ENCODE measurements at regions not wholly inside any gene's neighbourhood (a gene's known extent, or its start where the extent isn't known, plus 50 kb on each side); places are given as distances from the start of the nearest gene placed in this dataset.
A peak's percentile ranks its signal among the peaks of the same experiment; 100 is the strongest.

GRCh38 chr7:91537260-91538152 lies 273.3 kb downstream of the FZD1 start:
- DNase-seq = no peak

- DNase-seq = no peak
Observed at GRCh38 chr7:91541641-91542040, 277.4 kb downstream of the FZD1 start.

GRCh38 chr7:91543646-91544045 lies 279.4 kb downstream of the FZD1 start:
- DNase-seq = no peak

GRCh38 chr7:91549878-91550277 lies 285.6 kb downstream of the FZD1 start:
- no peak for DNase-seq

GRCh38 chr7:91550931-91551330 lies 286.7 kb downstream of the FZD1 start:
- no peak for DNase-seq

GRCh38 chr7:91551377-91552175 lies 287.3 kb downstream of the FZD1 start:
- DNase-seq = no peak

GRCh38 chr7:91553410-91553895 lies 289.2 kb downstream of the FZD1 start:
- DNase-seq = no peak

- no peak for DNase-seq
Observed at GRCh38 chr7:91554883-91555282, 290.6 kb downstream of the FZD1 start.

GRCh38 chr7:91556239-91556638 lies 292.0 kb downstream of the FZD1 start:
- DNase-seq = no peak

- DNase-seq = no peak
Observed at GRCh38 chr7:91556956-91557650, 292.9 kb downstream of the FZD1 start.

GRCh38 chr7:91557789-91558404 lies 293.7 kb downstream of the FZD1 start:
- DNase-seq = peak; percentile 10

- DNase-seq = no peak
Observed at GRCh38 chr7:91559947-91560346, 295.7 kb downstream of the FZD1 start.

- no peak for DNase-seq
Observed at GRCh38 chr7:91564101-91564500, 299.9 kb downstream of the FZD1 start.

- no peak for DNase-seq
Observed at GRCh38 chr7:91564541-91564940, 300.3 kb downstream of the FZD1 start.

GRCh38 chr7:91565499-91566401 lies 301.5 kb downstream of the FZD1 start:
- peak; percentile 76 for DNase-seq

- DNase-seq = no peak
Observed at GRCh38 chr7:91566402-91566732, 302.1 kb downstream of the FZD1 start.

GRCh38 chr7:91567081-91568012 lies 303.1 kb downstream of the FZD1 start:
- DNase-seq = no peak

GRCh38 chr7:91568138-91568537 lies 303.9 kb downstream of the FZD1 start:
- no peak for DNase-seq

- DNase-seq = peak; percentile 71
Observed at GRCh38 chr7:91569728-91570457, 305.7 kb downstream of the FZD1 start.

- no peak for DNase-seq
Observed at GRCh38 chr7:91570560-91570959, 306.3 kb downstream of the FZD1 start.

All from DMS153 (cell line).